Endothelial cell (in vitro differentiated cells): ENCODE measurements at regions not wholly inside any gene's neighbourhood (a gene's known extent, or its start where the extent isn't known, plus 50 kb on each side); places are given as distances from the start of the nearest gene placed in this dataset.

Source experiments
- DNase-seq: peaks from one replicate; pipeline ENCODE4 v3.0.0; 2021; ENCODE audit warnings: low spot score
- H3K27ac Mint-ChIP-seq: one replicate; pipeline ENCODE4 v1.8.0; 2021; ENCODE audit warnings: mixed read lengths, inconsistent platforms; ENCODE audit not compliant: unreplicated experiment
- H3K27me3 Mint-ChIP-seq: one replicate; pipeline ENCODE4 v1.8.0; 2021; ENCODE audit warnings: mild to moderate bottlenecking, moderate library complexity, mixed read lengths, inconsistent platforms; ENCODE audit not compliant: unreplicated experiment
- H3K36me3 Mint-ChIP-seq: one replicate; pipeline ENCODE4 v1.8.0; 2021; ENCODE audit warnings: mild to moderate bottlenecking, low read depth, mixed read lengths, inconsistent platforms; ENCODE audit not compliant: unreplicated experiment
- H3K4me1 Mint-ChIP-seq: one replicate; pipeline ENCODE4 v1.8.0; 2021; ENCODE audit warnings: mild to moderate bottlenecking, mixed read lengths, inconsistent platforms; ENCODE audit not compliant: unreplicated experiment
- H3K4me3 Mint-ChIP-seq: one replicate; pipeline ENCODE4 v1.8.0; 2021; ENCODE audit warnings: mild to moderate bottlenecking, mixed read lengths, inconsistent platforms; ENCODE audit not compliant: unreplicated experiment
- H3K9me3 Mint-ChIP-seq: one replicate; pipeline ENCODE4 v1.8.0; 2021; ENCODE audit warnings: mixed read lengths, inconsistent platforms; ENCODE audit not compliant: unreplicated experiment
- CTCF ChIP-seq: fragments of 200-600 bp; sonication (generic); IDR thresholded peaks from one replicate; pipeline ENCODE4 v1.5.0; 2021; ENCODE audit warnings: antibody characterized with exemption; ENCODE audit not compliant: unreplicated experiment

GRCh38 chr2:41694536-41695049, 353.2 kb upstream of the PKDCC start:
- peaks cover 8% of the 10 kb centered on the region for H3K4me1 Mint-ChIP-seq
- H3K4me3 Mint-ChIP-seq = no peak overlapping the region
- no peaks in the 10 kb centered on the region for H3K36me3 Mint-ChIP-seq
- H3K27me3 Mint-ChIP-seq = peaks cover 5% of the 10 kb centered on the region
- H3K9me3 Mint-ChIP-seq = no peaks in the 10 kb centered on the region
- no peak for TF ChIP-seq CTCF
- H3K27ac Mint-ChIP-seq = no peak overlapping the region
- no peak for DNase-seq

DNA sequence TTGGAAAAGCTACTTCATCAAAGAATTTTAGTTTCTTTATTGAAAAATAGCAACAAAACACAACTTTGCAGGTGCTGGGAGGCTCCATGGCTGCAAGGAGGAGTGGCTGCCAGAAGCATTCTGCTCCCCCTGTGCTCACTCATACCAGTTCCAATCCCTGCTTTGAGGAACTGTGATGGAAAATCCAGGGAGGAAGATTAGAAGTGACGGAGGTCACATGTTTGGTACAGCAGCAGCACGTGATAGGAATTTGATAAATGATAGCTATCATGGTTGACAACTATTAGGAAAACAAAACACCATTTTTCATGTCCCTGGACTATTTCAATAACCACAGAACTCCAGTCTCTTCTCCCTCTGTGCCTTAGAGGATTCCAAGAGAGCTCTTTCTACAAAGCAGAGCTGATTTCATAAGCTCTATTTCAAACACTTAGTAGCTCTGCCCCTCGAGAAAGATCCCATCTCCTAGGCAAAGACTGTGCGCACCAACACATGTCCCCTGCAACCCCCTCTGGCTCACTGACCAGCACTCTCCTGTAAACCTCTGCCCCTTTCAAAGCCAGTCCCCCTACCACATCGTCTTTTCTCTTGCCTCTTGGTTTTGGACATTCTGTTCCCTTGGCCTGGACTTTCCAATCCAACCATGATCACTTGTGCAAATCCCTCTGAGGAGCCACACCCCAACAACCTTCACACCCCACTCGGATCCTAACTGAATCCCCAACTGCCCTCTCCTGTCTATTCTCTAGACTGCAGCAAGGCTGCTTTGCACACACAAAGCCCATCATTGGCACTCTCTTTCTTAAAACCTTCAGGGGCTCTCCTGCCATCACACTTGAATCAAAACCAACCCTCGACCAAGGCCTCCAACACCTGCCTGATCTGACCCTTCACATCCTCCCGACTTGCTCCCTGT, 352.4 kb upstream of the PKDCC start:
- TF ChIP-seq CTCF = no peak
- Mint-ChIP-seq H3K36me3 (no peaks in the 10 kb centered on the region), H3K9me3 (no peaks in the 10 kb centered on the region), H3K27me3 (peaks cover 6% of the 10 kb centered on the region), H3K4me3 (no peak overlapping the region), H3K27ac (no peak overlapping the region), H3K4me1 (peaks cover 8% of the 10 kb centered on the region)
- no peak for DNase-seq

DNA sequence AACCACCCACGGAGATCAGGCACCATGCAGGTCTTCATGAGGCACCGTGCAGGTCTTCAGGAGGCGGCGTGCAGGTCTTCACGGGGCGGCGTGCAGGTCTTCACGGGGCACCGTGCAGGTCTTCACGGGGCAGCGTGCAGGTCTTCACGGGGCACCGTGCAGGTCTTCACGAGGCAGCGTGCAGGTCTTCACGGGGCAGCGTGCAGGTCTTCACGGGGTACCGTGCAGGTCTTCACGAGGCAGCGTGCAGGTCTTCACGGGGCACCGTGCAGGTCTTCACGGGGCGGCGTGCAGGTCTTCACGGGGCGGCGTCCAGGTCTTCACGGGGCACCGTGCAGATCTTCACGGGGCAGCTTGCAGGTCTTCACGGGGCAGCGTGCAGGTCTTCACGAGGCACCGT, 350.4 kb upstream of the PKDCC start:
- Mint-ChIP-seq H3K27ac (no peak overlapping the region), H3K9me3 (no peaks in the 10 kb centered on the region), H3K4me3 (no peak overlapping the region), H3K36me3 (no peaks in the 10 kb centered on the region), H3K4me1 (peaks cover 8% of the 10 kb centered on the region), H3K27me3 (peaks cover 6% of the 10 kb centered on the region)
- DNase-seq = no peak
- TF ChIP-seq CTCF = no peak

GRCh38 chr2:41698678-41699422, 349.0 kb upstream of the PKDCC start:
- Mint-ChIP-seq H3K4me1 (peaks cover 8% of the 10 kb centered on the region), H3K4me3 (no peak overlapping the region), H3K27ac (no peak overlapping the region), H3K36me3 (no peaks in the 10 kb centered on the region), H3K9me3 (no peaks in the 10 kb centered on the region), H3K27me3 (peaks cover 6% of the 10 kb centered on the region)
- peak; percentile 70 for TF ChIP-seq CTCF
- peak; percentile 58 for DNase-seq

GRCh38 chr2:41701231-41701630, 346.6 kb upstream of the PKDCC start:
- Mint-ChIP-seq H3K4me3 (no peak overlapping the region), H3K4me1 (peaks cover 3% of the 10 kb centered on the region), H3K9me3 (no peaks in the 10 kb centered on the region), H3K36me3 (no peaks in the 10 kb centered on the region), H3K27me3 (peaks cover 6% of the 10 kb centered on the region), H3K27ac (no peak overlapping the region)
- TF ChIP-seq CTCF = no peak
- DNase-seq = no peak
